ENCODE measurements at regions not wholly inside any gene's neighbourhood (a gene's known extent, or its start where the extent isn't known, plus 50 kb on each side); places are given as distances from the start of the nearest gene placed in this dataset.

DNA sequence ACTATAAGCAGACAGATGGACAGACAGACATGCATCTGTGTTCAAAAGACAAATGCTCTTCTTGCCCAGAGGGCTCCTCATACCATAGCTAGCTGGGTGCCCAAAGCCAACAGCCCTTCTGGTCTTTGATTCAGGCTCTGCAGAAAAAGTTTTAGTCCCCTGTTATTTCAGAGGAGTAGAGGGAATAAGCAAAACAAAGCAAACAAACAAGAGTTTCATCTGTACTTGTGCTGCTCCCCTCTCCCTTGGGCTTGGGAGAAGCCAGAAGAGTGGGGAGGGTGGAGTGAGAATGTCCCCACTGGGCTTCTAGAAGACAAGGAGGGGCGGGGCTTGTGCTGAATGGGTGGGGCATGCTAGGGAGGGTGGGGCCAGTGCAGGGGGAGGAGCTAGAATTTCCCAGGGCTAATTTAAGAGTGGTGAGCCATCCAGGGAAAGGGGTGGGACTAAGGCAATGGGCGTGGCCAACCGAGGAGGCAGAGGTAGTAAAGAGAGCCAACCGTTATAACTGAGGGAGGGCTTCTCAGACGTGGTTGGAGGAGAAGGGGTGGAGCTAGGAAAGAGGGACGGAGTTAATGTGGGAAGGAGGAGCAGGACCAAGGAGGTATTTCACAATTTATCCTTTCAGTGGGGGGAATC is 101.2 kb upstream of the MGMT start:
- TF ChIP-seq, protein P1, sequence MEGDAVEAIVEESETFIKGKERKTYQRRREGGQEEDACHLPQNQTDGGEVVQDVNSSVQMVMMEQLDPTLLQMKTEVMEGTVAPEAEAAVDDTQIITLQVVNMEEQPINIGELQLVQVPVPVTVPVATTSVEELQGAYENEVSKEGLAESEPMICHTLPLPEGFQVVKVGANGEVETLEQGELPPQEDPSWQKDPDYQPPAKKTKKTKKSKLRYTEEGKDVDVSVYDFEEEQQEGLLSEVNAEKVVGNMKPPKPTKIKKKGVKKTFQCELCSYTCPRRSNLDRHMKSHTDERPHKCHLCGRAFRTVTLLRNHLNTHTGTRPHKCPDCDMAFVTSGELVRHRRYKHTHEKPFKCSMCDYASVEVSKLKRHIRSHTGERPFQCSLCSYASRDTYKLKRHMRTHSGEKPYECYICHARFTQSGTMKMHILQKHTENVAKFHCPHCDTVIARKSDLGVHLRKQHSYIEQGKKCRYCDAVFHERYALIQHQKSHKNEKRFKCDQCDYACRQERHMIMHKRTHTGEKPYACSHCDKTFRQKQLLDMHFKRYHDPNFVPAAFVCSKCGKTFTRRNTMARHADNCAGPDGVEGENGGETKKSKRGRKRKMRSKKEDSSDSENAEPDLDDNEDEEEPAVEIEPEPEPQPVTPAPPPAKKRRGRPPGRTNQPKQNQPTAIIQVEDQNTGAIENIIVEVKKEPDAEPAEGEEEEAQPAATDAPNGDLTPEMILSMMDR (IDR thresholded peaks at IDR 0.05; ENCODE audit: extremely low read depth, missing control alignments): no peak
- no peak for DNase-seq (ENCODE audit: low spot score)

DNA sequence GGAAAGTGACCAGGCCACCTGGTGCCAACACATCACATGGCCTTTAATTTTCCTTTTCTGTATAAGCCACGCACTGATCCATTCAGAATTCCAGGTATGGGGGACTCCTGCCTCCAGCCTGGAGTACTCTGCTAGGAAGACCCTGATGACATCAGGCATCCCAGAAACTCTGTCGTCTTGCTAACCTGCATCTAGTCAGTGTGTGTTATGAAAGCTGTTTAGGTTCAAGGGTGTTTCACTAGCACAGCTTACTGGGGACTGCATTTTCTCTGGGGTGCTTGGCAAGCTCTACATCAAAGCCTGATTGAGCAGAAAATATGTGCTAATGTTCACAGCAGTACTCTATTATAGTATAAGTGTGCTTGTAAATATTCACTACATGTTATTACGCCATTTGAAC is 100.6 kb upstream of the MGMT start:
- no peak for DNase-seq (ENCODE audit: low spot score)
- TF ChIP-seq, protein P1 (IDR thresholded peaks at IDR 0.05; ENCODE audit: extremely low read depth, missing control alignments): no peak

DNA sequence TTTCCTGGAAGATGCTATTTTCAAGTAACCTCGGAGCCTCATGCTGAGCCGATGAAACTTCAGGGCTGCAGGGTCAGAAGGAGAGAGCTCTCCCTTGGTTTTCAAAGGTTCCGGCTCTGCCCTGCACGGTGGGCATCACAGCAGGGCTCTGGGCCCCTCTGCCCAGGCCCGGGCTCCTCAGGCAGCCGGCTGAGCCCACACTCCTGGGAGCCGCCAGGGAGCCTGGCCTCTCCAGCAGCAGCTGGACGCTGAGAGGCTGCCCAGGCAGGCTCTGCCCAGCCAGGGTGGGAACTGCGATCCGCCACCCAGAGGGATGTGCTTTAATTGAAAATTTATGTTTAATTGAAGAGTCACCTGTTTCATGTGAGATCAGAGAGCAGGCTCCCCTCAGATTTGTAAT is 97.5 kb upstream of the MGMT start:
- DNase-seq (ENCODE audit: low spot score): no peak
- TF ChIP-seq, protein P1 (IDR thresholded peaks at IDR 0.05; ENCODE audit: extremely low read depth, missing control alignments): no peak

DNA sequence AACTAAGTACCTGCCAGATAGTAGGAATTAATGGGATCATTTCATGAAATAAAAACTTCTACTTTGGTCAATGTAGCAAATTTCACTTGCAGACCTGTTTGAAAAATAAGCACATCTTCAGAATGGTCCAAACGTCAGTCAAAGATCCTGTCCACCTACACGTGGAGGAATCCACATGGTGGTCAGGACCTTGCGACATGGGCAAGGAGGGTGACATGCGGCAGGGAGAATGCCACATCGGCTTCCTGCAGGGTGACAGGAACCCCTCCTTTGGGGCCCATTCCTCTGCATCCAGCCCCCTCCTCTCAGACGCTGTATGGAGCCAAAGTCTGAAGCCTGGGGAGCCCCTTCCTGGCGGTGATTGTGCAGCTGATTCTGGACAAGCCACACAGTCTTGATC is 95.5 kb upstream of the MGMT start:
- DNase-seq (ENCODE audit: low spot score): no peak
- TF ChIP-seq, protein P1 (IDR thresholded peaks at IDR 0.05; ENCODE audit: extremely low read depth, missing control alignments): no peak

DNA sequence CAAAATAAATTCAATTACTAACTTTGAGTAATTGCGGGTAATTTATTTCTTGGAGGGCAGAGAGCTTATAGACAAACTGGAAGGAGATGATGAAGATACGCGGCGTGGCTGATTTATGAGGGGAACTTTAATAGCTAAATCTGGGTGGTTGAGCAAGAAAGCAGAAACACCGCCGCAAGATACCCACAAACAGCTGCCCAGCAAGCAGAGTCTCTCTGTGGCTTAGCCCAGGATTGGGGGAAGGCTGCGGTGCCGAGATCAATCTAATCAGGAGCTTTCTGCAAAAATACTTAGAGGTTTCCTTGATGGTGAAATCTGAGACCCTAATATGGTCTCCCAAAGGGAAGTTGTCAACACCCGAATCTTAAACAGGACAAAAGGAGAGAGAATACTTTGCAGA is 94.9 kb upstream of the MGMT start:
- TF ChIP-seq, protein P1 (IDR thresholded peaks at IDR 0.05; ENCODE audit: extremely low read depth, missing control alignments): no peak
- no peak for DNase-seq (ENCODE audit: low spot score)

DNA sequence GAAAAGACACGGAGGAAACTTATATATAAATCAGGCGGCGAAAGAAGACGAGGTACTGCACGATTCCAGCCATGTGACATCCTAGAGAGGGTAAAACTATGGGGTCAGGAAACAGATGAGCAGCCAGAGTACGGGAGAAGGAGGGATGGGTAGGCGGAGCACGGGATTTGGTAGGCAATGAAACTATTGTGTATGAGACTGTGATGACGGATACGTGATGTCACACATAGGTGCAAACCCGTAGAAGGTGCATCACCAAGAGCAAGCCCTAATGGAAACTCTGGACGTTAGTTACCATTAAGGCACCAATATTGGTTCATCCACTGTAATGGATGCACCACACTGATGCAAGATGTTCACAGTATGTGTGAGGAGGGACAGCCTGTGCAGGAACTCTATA is 93.8 kb upstream of the MGMT start:
- TF ChIP-seq, protein P1 (IDR thresholded peaks at IDR 0.05; ENCODE audit: extremely low read depth, missing control alignments): no peak
- no peak for DNase-seq (ENCODE audit: low spot score)

DNA sequence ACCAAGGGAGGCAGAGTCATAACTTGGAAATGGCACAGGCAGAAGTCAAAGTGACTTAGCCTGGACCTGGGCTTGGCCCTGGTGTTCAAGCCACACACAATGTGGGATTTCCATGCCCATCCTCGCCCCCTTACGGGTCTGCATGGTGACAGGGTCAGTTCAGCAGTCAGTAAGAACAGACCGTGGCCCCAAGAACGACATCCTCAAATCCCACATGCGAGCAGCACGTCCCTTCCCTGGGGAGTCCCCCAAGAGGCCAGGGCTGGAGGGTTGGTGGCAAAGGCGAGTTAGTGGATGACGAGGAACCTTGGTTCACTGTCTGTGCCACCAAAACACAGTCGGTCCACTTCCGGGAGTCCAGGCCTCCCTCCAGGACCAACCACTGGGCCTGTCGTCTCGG is 93.3 kb upstream of the MGMT start:
- no peak for DNase-seq (ENCODE audit: low spot score)
- TF ChIP-seq, protein P1 (IDR thresholded peaks at IDR 0.05; ENCODE audit: extremely low read depth, missing control alignments): no peak
